ENCODE measurements at regions not wholly inside any gene's neighbourhood (a gene's known extent, or its start where the extent isn't known, plus 50 kb on each side); places are given as distances from the start of the nearest gene placed in this dataset.

- H3K36me3 ChIP-seq (ENCODE audit: control insufficient read depth, insufficient read depth, low read length): no peaks in the 10 kb centered on the region
- DNase-seq (ENCODE audit: low read depth in 2 of 2): peak in 1 of 2 donors; percentile 4
- no peak overlapping the region for H3K27ac ChIP-seq (ENCODE audit: insufficient read depth, low read length)
- H3K27me3 ChIP-seq (ENCODE audit: control insufficient read depth, insufficient read depth, low read length): no peaks in the 10 kb centered on the region
- H3K9me3 ChIP-seq (ENCODE audit: control insufficient read depth, insufficient read depth, low read depth, low read length): no peaks in the 10 kb centered on the region
- TF ChIP-seq CTCF (conservative IDR thresholded peaks at IDR 0.05 in 1 of 2, IDR thresholded peaks at IDR 0.05 in 1 of 2; ENCODE audit: low read depth in 1 of 2, low read length in 2 of 2) (no peak), EZH2 (IDR thresholded peaks at IDR 0.05; ENCODE audit: low read length, missing control alignments) (no peak)
- no peak overlapping the region for H3K9ac ChIP-seq (ENCODE audit: insufficient read depth, low read length)
- no peaks in the 10 kb centered on the region for H3K4me1 ChIP-seq (ENCODE audit: control insufficient read depth, extremely low read depth, insufficient read depth, low read length)
- no peak overlapping the region for H2AFZ ChIP-seq (ENCODE audit: low read length)
- no peak overlapping the region for H3K4me2 ChIP-seq (ENCODE audit: extremely low read depth, insufficient read depth, low read length)
- no peaks in the 10 kb centered on the region for H3K79me2 ChIP-seq (ENCODE audit: control insufficient read depth, insufficient read depth, low read length)
- H3K4me3 ChIP-seq (replicated peaks in 1 of 4; ENCODE audit: control extremely low read depth in 1 of 4, insufficient read depth in 1 of 4, low read depth in 3 of 4, low read length in 4 of 4): no peak overlapping the region
- no peaks in the 10 kb centered on the region for H4K20me1 ChIP-seq (ENCODE audit: control insufficient read depth, extremely low read depth, insufficient read depth, low read length)
Measured at GRCh38 chr10:76651154-76651553, 986.5 kb downstream of the KCNMA1 start.

GRCh38 chr10:76649723-76650127, 987.9 kb downstream of the KCNMA1 start:
- TF ChIP-seq EZH2 (IDR thresholded peaks at IDR 0.05; ENCODE audit: low read length, missing control alignments) (no peak), CTCF (conservative IDR thresholded peaks at IDR 0.05 in 1 of 2, IDR thresholded peaks at IDR 0.05 in 1 of 2; ENCODE audit: low read depth in 1 of 2, low read length in 2 of 2) (no peak)
- no peaks in the 10 kb centered on the region for H3K27me3 ChIP-seq (ENCODE audit: control insufficient read depth, insufficient read depth, low read length)
- no peak overlapping the region for H3K27ac ChIP-seq (ENCODE audit: insufficient read depth, low read length)
- peak; percentile 68 to 75 for DNase-seq (ENCODE audit: low read depth in 2 of 2)
- no peaks in the 10 kb centered on the region for H4K20me1 ChIP-seq (ENCODE audit: control insufficient read depth, extremely low read depth, insufficient read depth, low read length)
- no peak overlapping the region for H3K4me2 ChIP-seq (ENCODE audit: extremely low read depth, insufficient read depth, low read length)
- H3K4me1 ChIP-seq (ENCODE audit: control insufficient read depth, extremely low read depth, insufficient read depth, low read length): no peaks in the 10 kb centered on the region
- no peak overlapping the region for H3K4me3 ChIP-seq (replicated peaks in 1 of 4; ENCODE audit: control extremely low read depth in 1 of 4, insufficient read depth in 1 of 4, low read depth in 3 of 4, low read length in 4 of 4)
- no peak overlapping the region for H3K9ac ChIP-seq (ENCODE audit: insufficient read depth, low read length)
- no peak overlapping the region for H2AFZ ChIP-seq (ENCODE audit: low read length)
- no peaks in the 10 kb centered on the region for H3K9me3 ChIP-seq (ENCODE audit: control insufficient read depth, insufficient read depth, low read depth, low read length)
- H3K36me3 ChIP-seq (ENCODE audit: control insufficient read depth, insufficient read depth, low read length): no peaks in the 10 kb centered on the region
- H3K79me2 ChIP-seq (ENCODE audit: control insufficient read depth, insufficient read depth, low read length): no peaks in the 10 kb centered on the region

- Histone ChIP-seq H3K4me3 (replicated peaks in 1 of 4; ENCODE audit: control extremely low read depth in 1 of 4, insufficient read depth in 1 of 4, low read depth in 3 of 4, low read length in 4 of 4) (no peak overlapping the region), H3K27ac (ENCODE audit: insufficient read depth, low read length) (no peak overlapping the region), H3K4me2 (ENCODE audit: extremely low read depth, insufficient read depth, low read length) (no peak overlapping the region), H3K9ac (ENCODE audit: insufficient read depth, low read length) (no peak overlapping the region), H3K9me3 (ENCODE audit: control insufficient read depth, insufficient read depth, low read depth, low read length) (no peaks in the 10 kb centered on the region), H4K20me1 (ENCODE audit: control insufficient read depth, extremely low read depth, insufficient read depth, low read length) (no peaks in the 10 kb centered on the region), H3K27me3 (ENCODE audit: control insufficient read depth, insufficient read depth, low read length) (no peaks in the 10 kb centered on the region), H3K79me2 (ENCODE audit: control insufficient read depth, insufficient read depth, low read length) (no peaks in the 10 kb centered on the region), H3K4me1 (ENCODE audit: control insufficient read depth, extremely low read depth, insufficient read depth, low read length) (no peaks in the 10 kb centered on the region), H3K36me3 (ENCODE audit: control insufficient read depth, insufficient read depth, low read length) (no peaks in the 10 kb centered on the region), H2AFZ (ENCODE audit: low read length) (no peak overlapping the region)
- no peak for TF ChIP-seq EZH2 (IDR thresholded peaks at IDR 0.05; ENCODE audit: low read length, missing control alignments)
- TF ChIP-seq CTCF (conservative IDR thresholded peaks at IDR 0.05 in 1 of 2, IDR thresholded peaks at IDR 0.05 in 1 of 2; ENCODE audit: low read depth in 1 of 2, low read length in 2 of 2): no peak
- DNase-seq (ENCODE audit: low read depth in 2 of 2): no peak
Measured at GRCh38 chr10:76649254-76649653, 988.4 kb downstream of the KCNMA1 start.
